GM21717 (cell line): ENCODE measurements at regions not wholly inside any gene's neighbourhood (a gene's known extent, or its start where the extent isn't known, plus 50 kb on each side); places are given as distances from the start of the nearest gene placed in this dataset.

Experiments
- ATAC-seq: cut with Tn5 transposase; IDR thresholded peaks from one replicate; pipeline ENCODE4 v1.9.1; 2021; ENCODE audit warnings: mild to moderate bottlenecking, moderate library complexity; ENCODE audit not compliant: unreplicated experiment

DNA sequence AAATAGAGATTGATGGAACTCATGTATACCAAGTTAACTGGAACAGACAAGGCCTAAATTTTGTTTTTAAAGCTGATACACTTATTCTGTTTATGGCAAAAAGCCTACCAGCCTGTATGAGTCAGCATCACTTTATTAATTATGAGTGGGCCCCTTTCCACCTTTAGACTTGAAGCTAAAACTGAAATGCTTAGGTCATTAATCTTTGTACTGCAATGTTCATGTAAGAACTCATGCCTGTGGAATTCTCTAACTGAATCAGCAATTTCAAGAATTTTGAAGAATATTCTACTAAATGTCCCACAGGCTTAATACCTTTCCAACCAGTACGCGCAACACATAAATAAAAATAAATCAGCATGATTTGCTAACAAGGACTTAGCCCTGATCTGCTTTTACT lies 140.2 kb upstream of the PHACTR1 start:
- ATAC-seq: no peak

DNA sequence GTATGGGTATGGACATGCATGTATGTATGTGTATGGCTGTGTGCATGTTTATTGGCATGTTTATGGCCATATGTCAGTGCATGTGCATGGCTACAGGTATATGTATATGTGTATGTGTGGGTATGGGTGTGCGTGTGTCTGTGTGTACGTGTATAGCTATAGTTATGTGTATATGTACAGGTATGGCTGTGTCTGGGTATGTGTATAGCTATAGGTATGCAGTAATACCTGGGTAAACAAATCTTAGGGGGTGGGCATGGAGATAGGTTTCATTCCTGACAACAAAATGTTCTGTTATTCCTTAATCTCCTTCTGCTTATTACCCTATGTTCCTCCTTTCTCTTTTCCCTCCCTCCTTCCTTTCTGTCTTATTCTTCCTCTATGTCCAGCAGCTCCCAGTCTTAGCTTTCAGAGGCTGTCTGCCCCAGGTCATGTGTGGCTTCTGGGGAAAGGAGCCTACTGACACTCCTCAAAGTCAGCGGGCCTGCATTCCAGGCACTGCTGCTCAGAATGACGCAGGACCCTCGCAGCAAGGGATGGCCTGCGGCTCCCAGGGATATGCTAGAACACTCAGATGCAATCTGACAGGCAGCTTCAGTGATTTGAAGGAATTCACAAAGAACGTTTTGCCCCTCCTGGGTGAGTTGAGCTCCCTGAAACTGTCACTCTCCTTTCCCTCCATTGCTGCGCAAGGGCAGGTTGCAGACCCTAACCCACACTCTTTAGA lies 139.3 kb upstream of the PHACTR1 start:
- no peak for ATAC-seq

DNA sequence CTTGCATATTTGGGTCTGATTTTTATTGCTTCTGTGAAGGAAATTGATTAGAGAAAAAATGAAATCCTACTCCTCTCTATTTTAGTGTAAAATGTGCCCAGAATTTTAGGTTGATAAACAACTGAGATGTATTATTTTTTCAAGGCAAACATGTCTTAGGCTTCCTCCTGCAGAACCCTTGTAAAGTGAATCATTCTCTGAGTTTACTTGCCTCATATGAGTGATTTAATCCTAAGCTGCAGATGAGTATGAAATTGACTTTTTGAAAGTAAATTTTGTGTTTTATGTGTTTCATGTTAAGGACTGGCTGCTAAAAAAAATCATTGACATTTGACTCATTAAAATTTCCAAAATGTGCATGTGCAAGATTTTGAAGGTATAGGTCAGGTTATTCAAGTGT lies 138.5 kb upstream of the PHACTR1 start:
- no peak for ATAC-seq

DNA sequence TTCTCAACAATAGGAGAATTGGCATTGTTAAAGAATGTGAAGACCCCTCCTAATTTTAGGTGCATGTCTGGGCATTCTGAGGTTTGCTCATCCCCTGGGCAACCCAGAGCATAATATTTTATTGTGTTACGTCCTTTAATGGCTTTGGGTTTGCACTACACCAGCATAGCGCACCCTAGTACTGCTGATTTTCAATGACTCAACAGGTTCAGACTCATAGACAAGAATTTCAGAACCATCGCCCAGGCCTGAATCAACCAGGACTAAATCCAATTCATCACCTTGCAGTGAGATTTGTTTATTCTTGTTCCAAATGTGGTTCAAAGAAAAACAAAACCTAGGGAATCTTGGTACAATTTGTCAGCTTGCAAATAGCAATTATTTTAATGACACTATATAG lies 137.8 kb upstream of the PHACTR1 start:
- ATAC-seq: no peak

DNA sequence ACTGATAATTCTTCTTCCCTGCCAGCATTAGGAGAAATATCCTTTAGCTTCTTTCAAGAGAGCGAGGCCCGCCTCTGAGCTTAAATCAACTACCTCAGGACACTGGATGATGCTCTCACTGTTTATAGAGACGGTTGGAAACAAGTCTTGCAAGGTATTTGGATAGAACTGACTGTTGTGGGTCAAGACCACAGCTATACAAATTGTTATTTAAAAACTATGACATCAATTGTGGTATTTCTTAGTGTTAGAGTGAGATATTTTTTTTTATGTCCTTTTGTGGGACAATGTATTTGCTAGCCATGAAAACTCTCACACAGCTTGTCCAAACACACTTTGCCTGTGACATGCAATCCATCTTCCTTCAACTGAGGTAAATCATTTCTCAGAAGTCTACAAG lies 136.3 kb upstream of the PHACTR1 start:
- no peak for ATAC-seq

DNA sequence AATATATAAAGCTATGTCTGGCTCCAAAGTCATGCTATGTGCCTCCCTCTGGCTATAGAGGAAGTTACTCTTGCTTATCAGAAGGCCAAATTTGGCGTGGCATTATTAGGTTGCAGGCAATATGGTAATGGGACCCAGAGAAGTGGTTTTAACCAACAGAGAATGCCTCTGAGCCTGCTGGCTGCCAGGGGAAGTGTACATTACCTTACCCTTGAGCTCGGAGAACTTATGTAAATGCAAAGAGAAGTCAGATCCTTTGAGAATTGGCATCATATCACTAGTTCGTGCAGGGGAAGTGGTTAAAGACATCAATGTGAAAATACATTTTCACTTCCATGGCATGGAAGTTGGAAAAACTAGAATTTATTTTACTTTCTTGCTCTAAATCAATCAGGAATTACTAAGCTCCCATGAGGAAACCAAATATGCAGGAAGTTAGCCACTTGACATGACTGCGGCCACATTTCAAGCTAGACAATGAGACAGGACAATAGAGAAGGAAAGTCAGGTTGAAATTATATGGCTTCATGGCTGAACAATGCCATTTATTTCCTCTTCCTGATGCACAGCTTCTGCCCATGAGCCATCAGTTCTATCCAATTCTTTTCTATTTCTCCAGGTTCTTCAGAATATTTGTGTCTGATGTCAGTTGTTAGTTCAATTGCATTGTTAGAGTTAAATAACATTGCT lies 134.0 kb upstream of the PHACTR1 start:
- no peak for ATAC-seq

DNA sequence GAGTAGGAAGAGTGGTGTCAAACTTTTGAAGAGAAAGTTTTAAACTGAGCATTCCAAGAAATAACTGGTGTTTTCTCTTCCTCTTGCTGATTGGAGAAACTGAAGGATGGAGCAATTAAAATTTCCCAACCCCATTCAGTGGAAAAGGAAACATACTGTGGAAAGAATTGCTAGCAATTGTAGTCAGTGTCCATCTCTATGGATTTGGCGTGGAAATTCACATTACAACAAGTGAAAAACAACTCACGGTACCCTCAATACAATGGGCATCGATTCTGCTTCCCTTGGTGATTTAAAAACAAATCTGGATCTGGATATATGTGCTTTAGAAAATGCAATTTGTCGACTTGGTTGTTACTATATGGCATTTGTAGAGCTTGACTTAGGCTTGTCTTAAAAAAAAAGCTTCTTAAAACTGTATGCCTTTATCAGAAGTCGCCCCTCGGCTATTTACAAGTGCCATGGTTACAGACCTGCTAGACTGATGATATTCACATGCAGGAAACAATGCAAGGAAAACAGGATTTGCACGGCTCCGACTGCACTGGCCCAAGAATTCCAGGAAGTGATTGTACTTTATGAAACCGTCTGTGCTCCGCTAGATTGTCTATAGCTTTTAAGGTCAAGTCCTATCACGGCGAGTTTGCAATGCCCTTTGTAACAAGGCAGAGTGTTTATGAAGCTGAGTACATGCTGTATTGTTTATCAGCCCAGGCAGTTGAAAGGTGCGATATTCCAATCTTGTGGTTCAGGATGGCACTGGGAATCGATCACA lies 131.7 kb upstream of the PHACTR1 start:
- no peak for ATAC-seq

DNA sequence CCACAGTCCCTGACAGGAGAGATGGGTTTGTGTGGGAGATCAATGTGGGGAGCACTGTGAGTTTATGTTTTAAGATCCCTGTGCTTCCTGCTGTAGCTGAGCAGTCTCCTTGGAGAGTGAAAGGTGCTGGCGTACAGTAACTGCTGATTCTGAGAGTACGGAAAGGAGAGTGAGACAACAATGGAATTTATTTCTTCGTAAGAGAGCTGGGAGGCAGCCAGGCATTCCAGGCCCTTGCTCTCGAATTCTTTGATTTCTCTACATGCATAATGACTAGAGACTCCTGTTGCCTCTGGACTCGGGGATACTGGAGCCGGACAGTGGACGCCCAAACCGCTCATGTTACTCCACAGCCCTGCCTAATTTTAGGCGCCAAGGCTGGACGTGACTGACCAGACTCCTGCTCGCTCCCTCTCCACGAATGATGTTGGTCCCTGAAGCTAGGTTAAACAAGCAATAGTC lies 131.0 kb upstream of the PHACTR1 start:
- no peak for ATAC-seq

DNA sequence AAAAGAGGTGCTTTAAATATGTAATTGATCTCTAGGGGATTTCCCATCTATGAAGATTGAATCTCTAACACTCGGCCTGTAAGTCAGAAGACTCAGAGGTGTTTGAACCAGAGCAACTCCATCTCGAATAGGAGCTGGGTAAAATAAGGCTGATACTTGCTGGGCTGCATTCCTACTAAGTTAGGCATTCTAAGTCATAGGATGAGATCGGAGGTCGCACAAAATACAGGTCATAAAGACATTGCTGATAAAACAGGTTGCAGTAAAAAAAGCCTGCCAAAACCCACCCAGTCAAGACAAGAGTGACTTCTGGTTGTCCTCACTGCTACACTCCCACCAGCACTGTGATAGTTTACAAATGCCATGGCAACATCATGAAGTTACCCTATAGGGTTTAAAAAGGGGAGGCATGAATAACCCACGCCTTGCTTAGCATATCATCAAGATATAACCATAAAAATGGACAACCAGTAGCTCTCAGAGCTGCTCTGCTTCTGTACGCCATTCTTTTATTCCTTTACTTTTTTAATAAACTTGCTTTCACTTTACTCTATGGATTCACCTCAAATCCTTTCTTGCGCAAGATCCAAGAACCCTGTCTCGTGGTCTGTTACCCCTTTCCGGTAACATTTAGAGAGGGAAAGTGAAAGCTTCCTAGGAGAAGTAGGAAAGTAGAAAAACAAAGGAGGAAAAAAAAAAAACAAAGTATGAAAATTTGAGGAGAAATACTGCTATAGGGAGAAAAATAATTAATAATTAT lies 129.7 kb upstream of the PHACTR1 start:
- no peak for ATAC-seq

DNA sequence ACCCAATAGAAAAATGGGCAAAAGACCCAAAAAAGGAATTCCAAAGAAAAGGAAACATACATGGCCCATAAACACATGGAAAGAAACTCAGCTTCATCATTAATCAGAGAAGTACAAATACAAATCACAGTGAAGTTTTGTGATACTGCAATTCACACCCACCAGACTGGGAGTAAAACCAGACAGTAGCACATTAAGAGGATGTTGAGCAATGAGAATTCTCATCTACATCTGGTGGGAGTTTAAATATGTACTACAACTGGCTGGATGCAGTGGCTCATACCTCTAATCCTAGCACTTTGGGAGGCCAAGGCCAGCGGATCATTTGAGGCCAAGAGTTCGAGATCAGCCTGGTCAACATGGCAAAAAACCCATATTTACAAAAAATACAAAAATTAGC lies 125.7 kb upstream of the PHACTR1 start:
- ATAC-seq: no peak

DNA sequence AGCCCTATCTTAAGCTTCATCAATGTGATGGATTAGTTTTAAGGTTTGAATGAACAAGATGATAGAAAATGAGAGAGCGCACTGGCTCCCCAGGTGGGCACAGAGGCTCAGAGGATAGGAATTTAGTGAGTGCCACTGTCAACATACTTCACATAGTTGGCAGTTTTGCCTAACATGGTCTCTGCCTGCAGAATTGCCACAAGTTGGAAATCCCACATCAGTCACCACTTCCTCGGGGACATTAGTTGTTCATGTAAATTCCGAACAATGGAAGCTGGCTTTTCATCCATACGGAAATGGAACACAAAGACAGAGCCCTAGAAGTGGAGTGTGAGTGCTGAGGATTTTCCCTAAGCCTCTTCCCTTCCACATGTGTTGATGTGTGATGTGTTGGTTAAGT lies 123.9 kb upstream of the PHACTR1 start:
- no peak for ATAC-seq

DNA sequence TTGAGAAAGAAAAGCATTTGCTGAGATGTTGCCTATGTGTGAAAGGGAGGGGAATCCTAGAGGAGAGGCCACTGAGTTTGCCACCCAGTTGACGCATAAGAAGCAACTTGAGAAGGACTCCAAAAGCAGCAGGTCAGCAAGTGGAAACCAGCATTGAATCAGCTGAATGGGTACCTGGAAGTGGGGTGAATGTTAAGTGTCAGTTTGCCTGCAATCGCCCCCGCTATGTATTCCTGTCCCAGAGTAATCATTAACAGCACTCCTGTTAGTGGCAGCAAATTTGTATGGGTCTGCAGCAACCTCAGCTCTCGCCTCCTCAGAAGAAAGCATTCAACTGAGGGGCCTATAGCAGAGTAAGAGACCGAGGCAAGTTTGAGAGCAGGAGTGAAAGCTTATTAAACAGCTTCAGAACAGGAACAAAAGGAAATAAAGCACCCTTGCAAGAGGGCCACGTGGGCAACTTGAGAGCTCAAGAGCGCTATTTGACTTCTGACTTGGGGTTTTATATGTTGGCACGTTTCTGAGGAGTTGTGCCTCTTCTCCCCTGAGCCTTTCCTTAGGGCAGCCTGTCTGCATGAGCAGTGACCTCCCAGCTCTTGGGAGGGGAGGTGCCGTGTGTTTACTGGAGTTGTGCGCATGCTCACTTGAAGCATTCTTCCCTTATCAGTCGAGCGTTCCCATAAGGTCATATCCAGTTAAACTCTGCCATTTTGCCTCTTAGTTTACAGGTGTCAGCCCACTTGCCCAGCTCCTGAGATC lies 122.6 kb upstream of the PHACTR1 start:
- ATAC-seq: peak; percentile 5

DNA sequence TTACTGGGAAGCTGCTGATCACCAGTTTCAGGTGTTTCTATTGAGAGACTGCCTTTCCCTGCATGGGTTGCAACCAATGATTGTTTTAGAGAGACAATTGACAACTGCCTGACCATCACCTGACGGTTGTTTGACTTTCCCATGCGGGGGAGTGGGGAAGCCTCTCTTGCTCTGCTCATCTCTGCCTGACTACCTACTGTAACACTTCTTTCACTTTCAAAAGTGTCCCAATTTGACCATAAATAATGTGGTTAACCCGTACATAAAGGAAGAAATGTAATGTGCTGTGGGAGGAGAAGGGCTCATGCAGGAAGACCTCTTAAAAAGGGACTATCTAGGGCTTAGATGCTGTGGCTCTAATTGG lies 122.1 kb upstream of the PHACTR1 start:
- peak; percentile 44 for ATAC-seq

DNA sequence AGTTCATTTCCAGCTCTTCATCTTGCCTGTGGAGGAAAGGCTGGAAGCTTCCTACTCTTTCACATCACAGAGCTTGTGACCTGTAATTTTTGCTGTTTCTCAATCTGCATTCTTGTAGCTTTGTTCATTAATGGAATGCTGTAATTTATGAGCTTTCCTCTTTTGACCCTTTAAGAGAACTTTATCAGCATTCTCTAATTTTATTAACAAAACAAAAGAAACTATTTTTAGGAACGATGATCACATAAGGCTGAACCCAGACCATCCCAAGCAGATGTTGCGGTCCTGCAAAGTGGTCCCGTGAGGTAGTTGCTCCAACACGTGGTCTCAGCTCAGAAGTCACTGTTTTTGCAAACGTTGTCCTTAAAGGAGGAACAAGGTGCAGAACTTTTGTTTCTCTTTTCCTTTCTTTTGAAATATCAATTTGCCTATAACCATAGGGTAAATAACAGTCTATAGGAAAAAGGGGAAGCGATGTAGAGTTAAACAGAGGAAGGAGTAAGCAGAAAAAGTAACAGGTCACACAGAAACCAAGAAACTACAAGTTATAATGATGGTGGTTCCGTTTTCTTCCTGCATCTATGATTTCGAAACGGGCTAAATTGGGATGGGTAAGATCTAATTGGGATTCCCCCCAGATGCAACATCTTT lies 121.3 kb upstream of the PHACTR1 start:
- peak; percentile 56 for ATAC-seq

DNA sequence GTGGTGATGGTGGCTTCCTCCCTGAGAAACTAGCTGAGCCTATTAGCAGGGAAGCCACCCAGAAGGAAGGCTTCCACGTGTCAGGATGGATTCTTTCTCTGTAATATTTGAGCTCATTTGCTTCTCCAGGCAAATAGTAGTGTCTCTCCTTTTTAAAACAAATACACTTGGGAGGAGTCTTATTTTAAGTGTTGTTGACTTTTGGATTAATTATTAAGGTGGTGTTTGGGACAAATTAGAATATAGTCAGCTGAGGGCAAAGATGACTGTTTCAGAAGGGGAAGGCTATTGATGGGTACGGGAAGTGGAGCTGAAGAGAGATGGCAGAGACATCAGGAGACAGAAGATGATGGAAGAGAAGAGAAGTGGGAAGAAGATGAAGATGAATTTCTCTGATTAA lies 119.8 kb upstream of the PHACTR1 start:
- no peak for ATAC-seq

DNA sequence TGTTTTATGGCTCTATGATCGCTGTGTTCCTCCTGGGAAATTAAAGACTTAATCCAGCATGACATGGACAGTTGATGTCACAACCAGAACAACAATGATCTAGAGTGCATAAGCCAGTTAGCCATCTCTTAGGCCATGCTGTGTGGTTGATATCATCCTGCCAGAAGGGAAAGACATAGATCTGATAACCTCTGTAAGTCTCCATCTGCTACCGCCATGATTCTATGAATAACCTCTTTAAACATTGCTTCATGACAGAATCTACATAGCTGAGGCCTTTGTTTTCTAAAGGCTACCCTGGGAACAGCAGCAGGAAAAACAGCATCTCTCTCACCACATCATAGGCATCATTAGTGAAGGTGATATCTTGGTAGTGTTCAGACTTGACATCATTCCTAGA lies 117.6 kb upstream of the PHACTR1 start:
- ATAC-seq: no peak

DNA sequence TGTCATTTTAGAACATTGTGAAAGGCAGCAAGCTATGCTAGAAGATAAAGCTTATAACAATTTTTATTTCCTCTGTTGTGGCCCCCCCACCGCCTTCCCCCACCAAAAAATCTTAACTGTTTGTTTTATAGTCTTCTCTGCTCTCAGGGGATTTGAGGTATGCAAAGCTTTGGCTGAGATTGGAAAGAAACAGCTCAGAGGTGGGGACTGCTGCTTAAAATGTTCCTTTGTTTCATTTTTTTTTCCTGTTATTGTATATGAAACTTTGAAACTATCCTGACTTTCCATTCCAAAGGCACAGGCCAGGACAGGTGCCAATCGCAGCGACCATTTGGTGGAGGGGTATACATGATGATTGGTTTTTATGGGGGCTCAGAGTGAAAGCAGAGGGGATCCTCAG lies 114.7 kb upstream of the PHACTR1 start:
- no peak for ATAC-seq

DNA sequence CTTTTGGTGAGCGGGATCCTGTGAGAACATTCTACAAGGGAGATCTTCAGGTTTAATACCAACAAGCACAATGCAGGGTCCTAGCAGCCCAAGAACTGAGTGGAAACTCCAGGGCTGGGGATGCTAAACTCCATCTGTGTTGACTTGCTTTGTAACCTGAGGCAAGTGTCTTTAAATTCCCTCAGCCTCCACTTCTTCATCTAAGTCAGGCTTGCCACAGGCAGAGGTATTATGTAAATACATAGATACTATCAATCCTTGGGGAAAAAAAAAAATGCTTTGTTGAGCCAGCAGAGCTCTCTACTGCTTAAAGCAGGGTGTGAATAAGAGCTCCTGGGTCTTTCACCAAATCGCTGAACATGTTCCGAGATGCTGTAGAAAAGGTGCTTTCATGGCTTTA lies 114.2 kb upstream of the PHACTR1 start:
- ATAC-seq: no peak

DNA sequence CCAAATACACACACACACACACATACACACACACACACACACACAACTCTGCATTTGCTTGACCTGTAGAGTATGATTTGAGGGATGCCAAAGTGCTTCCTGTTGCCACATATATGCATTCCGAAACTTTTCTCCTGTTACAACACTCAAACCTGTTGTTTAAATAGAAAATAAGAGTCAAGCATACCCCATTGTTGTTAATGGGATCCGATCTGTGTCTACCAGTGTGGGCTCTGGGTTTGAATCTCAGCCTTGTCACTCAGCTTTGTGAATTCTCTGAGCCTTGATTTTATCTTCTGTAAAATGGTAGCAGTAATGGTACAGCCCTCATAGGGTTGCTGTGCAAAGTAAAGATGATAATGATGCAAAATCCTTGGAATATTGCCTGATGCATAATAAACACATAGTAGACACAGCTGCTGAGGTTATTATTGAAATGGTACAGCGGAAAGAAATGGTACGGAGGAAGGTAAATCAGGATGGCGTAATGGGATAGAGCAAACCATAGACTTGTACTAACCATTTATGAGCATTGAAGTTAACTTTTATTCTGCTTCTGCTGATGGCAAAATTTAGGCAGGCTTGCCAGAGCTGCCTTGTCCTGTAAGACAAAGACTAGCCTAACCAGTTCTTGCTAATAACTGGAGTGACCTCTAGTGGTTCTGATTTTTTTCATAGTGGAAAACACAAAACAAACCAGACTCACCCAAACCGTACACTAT lies 113.5 kb upstream of the PHACTR1 start:
- ATAC-seq: no peak
